NCI-H345 (cell line): ENCODE measurements at regions not wholly inside any gene's neighbourhood (a gene's known extent, or its start where the extent isn't known, plus 50 kb on each side); places are given as distances from the start of the nearest gene placed in this dataset.
A peak's percentile ranks its signal among the peaks of the same experiment; 100 is the strongest.

Source experiments
- DNase-seq: peaks from one replicate; lab custom pipeline; 2025; lab: John Stamatoyannopoulos, UW

DNA sequence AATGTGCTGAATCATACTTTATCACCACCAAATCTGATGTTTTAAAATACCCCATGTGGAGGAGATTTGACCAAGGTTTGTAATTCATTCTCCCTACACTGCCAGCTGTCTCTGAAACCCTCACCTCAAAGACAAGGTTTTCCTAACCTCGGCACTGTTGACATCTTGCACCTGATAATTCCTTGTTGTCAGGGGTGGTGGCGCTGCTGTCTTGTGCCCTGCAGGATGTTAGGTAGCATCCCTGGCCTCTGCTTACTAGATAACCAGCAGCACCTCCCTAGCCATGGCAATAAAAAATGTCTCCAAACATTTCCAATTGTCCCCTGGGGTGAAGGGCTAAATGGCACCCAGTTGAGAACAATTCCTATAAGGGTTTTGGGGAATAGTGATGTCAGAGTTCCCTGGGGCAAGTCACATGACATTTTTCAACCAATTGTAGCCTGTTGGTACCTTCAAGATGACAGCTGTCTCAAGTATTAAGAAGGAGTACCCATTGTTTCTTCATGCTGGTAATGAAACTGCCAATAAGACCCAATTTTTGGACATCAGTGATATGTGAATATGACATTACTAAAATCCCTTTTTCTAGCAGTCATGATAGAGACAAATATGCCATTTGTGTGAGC is 160.6 kb upstream of the PLCXD3 start:
- no peak for DNase-seq

DNA sequence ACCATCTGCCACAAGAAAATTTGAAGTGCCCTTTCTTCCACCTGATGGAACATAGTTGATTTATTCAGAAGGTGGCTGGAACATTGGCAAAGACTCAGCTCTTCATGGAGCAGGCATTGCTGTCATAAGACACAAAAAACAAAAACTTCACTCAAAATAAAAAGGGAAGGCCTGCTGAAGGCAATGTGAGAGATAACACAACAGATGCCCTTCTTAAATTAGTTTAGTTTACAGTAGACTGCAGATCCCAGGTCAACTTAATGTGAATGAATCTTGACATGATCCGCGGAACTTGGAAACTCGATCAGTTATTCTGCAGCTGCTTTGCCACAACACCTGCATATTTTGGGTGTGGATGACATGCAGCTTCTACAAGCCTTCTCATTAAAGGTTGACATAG is 159.8 kb upstream of the PLCXD3 start:
- DNase-seq = no peak

DNA sequence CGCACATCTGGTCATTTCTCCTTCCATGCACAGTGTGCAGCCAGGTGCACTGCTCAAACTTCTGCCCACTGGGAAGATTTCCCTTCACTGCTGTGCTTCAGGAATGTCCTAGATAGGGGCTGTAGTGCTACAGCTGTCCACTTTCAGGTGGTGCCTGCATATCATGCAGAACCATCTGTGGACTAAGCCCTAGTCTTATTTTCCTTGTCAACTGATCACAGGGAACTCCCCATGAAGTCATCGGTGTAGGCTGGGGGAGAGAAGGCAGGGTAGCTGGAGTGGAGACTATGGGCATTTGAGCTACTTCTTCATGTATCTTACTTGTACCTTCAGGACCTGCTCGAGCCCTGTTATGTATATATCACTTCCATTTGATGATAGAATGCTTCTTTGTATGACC is 150.9 kb upstream of the PLCXD3 start:
- no peak for DNase-seq

DNA sequence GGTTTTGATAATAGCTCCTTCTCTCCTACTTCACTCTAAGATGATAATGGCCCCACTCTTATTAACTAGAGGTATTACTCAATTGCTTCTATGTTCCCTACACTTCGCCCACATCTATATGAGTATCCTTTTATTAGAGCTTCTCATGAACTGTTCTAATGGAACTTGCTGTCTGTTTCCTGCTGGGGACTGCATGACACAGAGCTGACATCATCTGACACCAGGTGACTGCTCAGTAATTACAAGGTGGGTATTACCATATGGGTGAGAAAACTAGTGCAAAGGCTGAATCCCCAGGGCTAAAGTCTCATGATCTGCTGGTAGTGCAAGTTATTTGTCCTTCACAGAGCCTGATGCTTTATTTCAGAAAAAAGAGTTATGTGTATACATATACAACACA is 146.2 kb upstream of the PLCXD3 start:
- DNase-seq = no peak

DNA sequence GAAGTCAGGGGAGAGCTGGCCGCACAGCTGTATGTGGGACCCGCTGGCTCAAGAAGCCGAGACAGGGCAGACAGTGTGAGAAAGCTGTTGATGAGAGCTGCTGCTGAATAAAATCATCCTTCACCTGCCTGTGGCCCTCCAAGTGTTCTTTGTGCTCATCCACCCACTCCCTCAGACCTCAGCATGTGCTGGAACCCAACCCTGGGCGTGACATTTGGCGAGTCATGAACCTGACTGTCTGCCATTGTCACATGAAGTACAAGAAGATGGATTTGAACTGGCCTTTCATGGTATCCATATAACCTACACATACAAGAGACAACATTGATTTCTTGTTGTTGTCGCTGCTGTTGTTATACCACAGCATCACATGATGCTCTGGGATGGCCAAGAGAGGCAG is 139.7 kb upstream of the PLCXD3 start:
- no peak for DNase-seq

DNA sequence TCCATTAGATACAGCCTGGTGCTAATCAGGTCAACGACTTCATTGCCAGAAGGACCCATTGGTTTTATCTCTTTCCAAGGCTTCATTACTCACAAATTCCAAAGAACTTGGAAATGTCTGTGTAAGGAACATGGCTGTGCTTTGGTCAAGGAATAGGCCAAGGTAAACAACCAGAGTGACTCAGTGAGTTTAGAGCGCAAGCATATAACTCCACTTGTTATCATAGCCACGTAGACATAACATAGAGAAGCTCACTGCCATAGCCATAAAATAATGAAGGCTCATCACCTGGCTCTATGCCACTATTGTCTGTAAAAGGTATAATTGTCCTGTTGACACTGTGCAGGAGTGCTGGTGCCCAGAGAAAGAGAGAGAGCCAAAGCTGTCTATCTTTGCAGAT is 139.3 kb upstream of the PLCXD3 start:
- no peak for DNase-seq

DNA sequence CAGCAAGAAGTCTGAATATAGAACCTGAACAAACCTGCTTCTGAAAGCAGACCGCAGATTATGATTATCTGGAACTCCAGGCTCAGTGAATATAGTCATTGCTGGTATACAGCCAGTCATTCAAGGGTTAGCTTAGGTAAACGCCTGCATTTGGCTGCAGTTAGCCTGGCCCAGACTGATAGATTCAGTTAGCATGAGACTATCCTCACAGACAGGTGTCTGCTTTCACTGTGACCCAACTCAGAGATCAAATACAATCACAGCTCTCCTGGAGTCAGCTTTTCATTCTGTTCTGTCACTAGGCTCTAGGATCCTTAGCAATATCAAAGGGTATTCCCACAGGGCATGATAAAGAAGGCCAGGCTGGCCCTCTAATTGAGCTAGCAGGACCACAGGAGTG is 138.6 kb upstream of the PLCXD3 start:
- DNase-seq = peak; percentile 39

DNA sequence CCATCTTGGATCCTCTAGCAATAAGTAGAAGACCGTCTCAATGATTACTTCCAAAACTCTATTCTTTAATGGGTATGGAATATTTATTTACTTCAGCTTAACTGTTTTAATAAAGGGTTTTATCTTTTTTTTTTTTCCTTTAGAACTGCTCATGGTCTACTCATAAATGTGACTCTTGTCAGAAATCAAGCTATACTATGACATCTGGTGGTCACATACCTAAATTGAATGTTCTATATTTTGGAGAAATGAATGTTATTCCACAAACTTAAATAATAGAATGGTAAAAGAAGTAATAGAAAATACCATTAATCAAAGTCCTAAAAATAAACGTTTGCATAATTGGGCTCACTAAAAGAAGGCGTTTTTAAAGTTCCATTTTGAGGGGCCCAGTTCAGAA is 131.2 kb upstream of the PLCXD3 start:
- DNase-seq = no peak

DNA sequence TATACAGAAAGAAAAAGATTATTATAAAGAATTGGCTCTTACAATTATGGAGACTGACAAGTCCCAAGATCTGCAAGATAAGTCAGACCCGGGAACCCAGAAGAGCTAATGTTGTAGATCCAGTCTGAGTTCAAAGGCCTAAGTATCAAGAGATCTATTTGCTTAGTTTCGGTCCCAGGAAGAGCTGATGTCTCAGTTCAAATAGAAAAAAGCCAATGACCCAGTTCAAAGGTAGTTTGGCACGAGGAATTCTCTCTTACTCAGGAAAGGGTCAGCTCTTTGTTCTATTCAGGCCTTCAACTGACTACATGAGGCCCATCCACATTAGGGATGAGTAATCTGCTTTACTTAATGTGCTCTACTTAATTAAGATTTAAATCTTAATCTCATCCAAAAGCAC is 128.3 kb upstream of the PLCXD3 start:
- DNase-seq = no peak

DNA sequence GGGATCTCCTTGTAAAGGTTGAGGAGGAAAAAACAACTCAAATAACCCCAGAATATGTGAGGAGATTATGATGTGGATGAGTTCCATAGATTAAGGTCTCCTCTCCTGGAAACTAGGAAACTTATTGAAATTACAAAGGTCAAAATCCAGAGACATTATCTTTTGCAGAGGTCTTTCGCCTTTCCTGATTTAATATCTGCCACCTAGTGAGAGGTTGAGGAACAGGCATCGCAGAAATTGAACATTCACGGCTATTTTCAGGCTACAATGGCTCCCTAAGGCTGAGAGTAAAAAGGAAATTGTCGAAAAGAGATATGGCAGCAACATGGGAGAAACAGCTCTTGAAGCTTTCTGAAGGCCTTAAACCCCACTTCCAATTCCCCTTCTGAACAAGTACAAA is 127.5 kb upstream of the PLCXD3 start:
- no peak for DNase-seq

DNA sequence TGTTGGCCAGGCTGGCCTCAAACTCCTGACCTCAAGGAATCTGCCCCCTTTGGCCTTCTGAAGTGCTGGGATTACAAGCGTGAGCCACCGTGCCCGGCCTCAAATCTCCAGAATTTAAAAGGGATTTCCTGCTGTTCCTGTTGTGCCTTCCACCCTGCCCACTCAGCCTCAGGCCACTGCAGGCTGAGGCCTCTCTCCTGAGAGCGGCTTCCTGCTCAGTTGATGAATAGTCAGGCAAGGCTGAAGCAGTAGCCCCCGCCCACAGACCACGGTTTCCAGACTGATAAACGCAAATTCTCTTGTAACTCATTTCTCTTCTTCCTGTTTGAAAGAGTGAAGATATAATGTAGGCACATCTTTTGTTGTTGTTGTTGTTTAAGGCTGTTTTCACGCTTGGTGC is 127.0 kb upstream of the PLCXD3 start:
- DNase-seq = no peak

DNA sequence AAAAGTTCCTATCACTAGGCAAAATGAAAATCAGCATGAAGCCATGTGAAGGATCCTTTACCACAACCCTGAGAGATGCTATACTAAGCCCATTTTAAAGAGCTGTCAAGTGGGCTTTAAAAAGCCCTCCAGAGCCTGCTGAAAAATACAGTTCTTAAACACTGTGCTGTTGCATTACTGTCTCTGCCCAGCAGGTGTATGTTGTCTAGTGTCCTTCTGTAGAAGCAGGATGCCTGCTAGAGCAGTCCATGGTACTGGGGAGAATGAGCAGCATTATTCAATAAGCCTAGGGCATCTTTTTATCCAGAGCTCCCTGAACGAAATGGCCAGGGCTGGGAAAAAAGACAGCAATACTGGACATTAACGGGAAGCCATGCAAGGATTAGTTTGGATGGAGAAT is 126.2 kb upstream of the PLCXD3 start:
- peak; percentile 79 for DNase-seq

DNA sequence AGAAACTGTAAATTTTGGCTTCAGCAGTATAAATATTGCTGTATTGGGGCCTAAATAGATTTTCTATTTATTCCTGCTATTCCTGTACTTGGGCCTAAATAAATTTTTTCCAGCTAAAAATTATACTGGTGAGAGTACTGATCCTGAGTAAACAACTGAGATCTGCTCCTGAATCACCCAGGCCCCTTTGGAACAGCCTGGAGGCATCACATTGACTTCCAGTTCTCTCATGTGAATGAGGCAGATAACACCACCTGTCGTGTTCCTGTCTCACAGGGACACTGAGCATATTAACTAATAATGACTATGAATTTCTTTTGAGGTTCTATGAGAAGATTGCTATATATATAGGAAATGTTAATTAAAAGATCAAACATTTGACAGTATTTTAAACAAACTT is 119.5 kb upstream of the PLCXD3 start:
- DNase-seq = peak; percentile 40

DNA sequence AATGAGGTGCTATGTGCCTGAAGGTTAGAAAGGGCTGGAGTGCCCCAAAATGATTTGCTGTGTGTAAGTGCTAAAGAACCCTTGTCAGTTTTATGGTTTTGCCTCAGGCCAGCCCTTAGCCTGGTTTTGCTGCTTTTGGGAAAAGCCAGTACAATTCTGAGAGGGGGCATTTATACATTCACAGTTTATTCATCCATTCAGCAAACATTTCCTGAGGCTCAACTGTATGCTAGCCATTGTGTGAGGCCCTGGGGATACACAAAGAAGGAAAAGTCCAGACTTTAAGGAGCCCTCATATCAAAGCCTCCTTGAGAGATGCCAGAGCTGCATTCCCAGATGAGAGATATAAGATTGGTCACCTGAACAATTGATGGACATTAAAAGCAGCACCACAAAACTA is 115.2 kb upstream of the PLCXD3 start:
- DNase-seq = no peak

DNA sequence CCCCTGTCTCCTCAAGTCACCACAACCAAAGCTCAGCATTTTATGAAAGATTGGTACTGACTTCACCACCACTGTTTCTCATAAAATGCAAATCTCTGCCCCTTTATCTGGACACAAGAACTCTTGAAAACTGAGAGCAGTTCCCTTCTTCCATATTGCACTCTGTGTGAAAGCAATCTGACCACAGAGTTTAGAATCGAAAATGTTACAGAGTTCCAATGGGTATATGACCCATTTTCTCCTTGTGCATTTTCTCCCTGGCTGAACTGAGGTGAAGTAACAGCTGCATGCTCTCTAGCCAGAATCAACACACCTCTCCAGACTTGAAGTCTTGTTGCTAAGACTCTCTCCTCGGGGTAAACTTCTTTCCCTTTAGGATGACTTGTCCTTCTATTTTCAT is 111.0 kb upstream of the PLCXD3 start:
- DNase-seq = no peak

DNA sequence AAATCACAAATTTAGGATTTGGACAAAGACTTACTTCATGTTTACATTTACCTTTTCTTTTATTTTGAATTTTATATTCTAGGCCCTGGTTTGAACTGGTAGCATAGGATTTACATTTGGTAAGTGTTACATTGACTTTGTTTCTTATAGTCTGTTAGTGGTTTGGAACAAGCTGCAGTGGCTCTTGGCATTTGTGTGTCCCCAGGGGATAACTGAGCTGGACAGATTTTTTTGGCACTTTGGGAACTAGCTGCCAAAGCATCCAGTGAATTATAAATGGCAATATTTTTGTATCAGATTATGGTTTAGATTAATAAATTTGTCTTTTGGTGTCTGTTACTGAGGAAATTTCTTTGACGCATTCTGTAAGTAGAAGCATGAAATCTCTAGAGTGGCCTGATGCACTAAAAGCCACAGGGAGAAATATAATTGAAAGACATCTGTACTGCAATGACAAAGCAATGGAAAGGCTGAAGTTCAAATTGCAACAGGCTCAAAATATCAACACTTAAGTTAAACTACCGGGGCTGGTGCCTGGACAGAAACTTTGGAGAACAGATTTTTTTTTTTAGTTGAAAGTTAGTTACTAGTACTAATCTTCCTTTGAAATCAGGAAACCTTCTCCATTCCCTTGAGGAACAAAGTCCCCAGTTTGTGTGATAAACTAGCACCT is 107.6 kb upstream of the PLCXD3 start:
- DNase-seq = no peak

DNA sequence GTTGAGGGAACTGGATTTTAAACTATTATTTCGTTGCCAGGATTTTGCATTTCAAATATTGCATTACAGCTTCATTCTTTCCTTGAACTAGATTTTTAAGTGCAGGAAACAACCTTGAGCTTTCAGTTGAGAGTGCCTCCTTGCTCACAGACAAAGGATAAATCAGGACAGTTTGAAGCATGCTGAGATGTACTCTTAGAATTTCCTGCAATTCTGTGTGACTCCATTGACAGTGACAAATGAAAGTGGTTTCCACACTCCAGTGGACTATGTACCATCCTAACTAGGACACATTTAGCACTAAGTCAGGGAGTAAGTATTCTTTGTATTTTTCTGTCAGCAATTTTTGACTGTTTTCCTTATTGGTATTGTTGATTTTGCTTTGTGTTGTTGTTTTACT is 100.0 kb upstream of the PLCXD3 start:
- no peak for DNase-seq

DNA sequence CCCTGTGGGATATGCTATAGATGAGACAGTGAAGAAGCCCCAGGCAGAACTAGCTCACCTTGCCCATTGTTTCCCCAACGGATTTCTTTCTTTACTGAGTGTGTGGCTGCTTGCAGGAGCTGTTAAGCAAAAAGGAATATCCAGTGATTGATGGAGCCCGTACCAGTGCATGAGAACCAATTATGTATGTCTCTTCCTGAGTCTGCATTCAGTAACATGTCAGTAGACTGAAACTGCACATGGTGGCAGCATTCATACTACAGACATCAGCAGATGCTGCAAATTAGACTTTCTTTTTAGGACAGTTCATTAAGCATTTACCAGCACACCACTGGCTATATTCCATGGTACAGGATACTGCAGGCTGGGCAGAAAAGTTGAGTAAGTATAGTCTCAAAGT is 90.3 kb upstream of the PLCXD3 start:
- no peak for DNase-seq

DNA sequence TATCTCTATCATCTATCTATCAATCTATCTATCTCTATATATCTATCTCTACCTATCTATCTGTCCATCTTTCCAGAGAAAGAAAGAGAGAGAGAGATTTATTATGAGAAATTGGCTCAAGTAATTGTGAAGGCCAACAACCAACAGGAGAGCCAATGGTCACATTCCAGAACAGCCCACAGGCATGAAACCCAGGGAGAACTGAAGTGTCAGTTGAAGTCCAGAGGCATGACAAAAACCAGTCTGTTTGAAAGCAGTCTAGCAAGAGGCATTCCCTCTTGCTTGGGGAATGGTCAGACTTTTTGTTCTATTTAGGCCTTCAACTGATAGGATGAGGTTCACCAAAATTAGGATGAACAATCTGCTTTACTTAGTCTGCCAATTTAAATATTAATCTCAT is 87.6 kb upstream of the PLCXD3 start:
- no peak for DNase-seq

DNA sequence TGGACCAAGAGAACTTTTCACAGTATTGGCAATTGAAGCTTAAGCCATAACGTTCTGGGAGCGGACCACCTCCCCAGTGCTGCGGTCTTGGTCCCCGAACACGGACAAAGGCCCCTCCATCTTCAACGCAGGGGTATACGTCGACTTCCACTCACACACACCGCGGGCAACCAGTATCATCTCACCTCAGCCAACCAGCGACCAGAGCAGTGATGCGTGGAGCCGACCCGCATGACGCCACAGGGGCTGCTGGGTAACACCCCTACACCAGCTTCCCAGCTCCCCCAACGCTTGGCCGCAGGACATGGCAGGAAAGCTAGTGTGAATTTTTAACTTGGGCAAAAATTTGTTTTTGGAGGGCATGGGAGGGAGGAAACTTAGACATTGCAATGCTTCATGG is 77.3 kb upstream of the PLCXD3 start:
- no peak for DNase-seq

DNA sequence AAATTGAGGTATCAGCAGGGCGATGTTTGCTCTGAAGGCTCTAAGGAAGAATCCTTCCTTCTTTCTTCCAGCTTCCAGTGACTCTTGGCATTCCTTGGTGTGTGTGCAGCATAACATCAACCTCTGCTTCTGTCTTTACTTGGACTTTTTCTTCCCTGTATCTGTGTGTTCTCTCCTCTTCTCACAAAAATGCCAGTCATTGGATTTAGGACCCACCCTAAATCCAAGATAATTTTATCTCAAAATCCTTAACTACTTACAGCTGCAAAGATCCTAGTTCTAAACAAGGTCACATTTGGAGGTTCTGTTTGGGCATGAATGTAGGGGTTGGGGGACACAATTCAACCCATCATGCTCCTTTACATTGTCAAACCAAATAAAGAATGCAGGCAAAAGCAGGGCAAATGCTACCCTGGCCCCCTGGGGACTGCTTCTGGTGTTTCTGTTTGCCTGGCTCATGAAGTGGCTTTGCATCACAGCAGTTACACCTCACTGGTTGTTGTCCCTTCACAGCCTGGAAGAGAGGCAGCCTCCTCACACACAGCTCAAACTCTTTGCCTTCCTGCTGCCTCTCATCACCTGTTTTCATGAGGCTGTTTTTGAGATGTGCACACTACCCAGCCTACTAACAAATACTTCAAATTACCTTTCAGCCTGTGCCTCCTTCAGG is 64.8 kb upstream of the PLCXD3 start:
- DNase-seq = peak; percentile 55

DNA sequence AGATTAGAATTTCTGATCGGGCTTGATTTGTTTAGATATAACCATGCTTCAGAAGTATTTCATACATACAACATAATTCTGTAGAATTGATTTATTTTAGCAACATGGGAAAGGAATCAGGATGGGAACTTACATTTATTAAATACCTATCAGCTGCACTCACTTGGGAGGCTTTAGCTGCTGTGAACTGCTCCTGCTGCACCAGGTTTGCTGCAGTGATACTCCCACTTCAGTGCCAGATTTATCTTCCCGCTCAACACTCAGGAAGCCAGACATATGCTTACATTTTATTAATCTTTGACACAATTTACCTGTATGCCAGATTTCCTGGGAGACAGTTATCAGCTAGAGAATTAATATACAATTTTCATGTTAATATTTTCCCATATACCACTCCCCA is 64.0 kb upstream of the PLCXD3 start:
- DNase-seq = no peak
